Ectodermal cell (in vitro differentiated cells): ENCODE measurements at regions not wholly inside any gene's neighbourhood (a gene's known extent, or its start where the extent isn't known, plus 50 kb on each side); places are given as distances from the start of the nearest gene placed in this dataset.

Experiments used
- H3K27ac ChIP-seq: 2 replicates; pipeline ENCODE4 v1.7.0; 2013; ENCODE audit warnings: mild to moderate bottlenecking, low read depth, low read length; ENCODE audit not compliant: insufficient read depth, poor library complexity, severe bottlenecking
- H3K27me3 ChIP-seq: 2 replicates; pipeline ENCODE4 v1.7.0; 2013; ENCODE audit warnings: mild to moderate bottlenecking, low read length; ENCODE audit not compliant: insufficient read depth, control insufficient read depth, poor library complexity, severe bottlenecking
- H3K36me3 ChIP-seq: one replicate; pipeline ENCODE4 v1.7.0; 2013; ENCODE audit warnings: low read length; ENCODE audit not compliant: control insufficient read depth, insufficient read depth
- H3K4me1 ChIP-seq: one replicate; pipeline ENCODE4 v1.7.0; 2013; ENCODE audit warnings: low read length; ENCODE audit not compliant: control insufficient read depth, insufficient read depth
- H3K4me3 ChIP-seq: 2 replicates; pipeline ENCODE4 v1.7.0; 2013; ENCODE audit warnings: low read depth, low read length, control low read depth; ENCODE audit not compliant: insufficient read depth
- H3K9me3 ChIP-seq: 2 replicates; pipeline ENCODE4 v1.7.0; 2013; ENCODE audit warnings: mild to moderate bottlenecking, low read length, moderate library complexity; ENCODE audit not compliant: control insufficient read depth
- WGBS, 2 experiments: methylation state at CpG; one replicate each; pipeline ENCODE4 v1.1.7; 2013; ENCODE audit warnings: missing lambda C conversion rate in 2 of 2; 5-methylcytosine and 5-hydroxymethylcytosine counted together

- H3K4me3 ChIP-seq = no peak overlapping the region
- no peak overlapping the region for H3K27ac ChIP-seq
- no peaks in the 10 kb centered on the region for H3K4me1 ChIP-seq
- H3K9me3 ChIP-seq = no peaks in the 10 kb centered on the region
- H3K27me3 ChIP-seq = no peaks in the 10 kb centered on the region
- no peaks in the 10 kb centered on the region for H3K36me3 ChIP-seq
- WGBS, 2 experiments = 94 to 96% methylated on average over 3 of the region's 3 CpGs
Observed at GRCh38 chr11:123378096-123378495, 52.0 kb upstream of the GRAMD1B start.

- Histone ChIP-seq H3K4me3 (no peak overlapping the region), H3K9me3 (no peaks in the 10 kb centered on the region), H3K27ac (no peak overlapping the region), H3K36me3 (no peaks in the 10 kb centered on the region), H3K27me3 (no peaks in the 10 kb centered on the region), H3K4me1 (no peaks in the 10 kb centered on the region)
- WGBS, 2 experiments = 42 to 47% methylated on average over 5 of the region's 5 CpGs
Observed at GRCh38 chr11:123377355-123377754, 52.7 kb upstream of the GRAMD1B start.

GRCh38 chr11:123375832-123376231 is 54.2 kb upstream of the GRAMD1B start:
- 88 to 97% methylated on average over 3 of the region's 3 CpGs for WGBS, 2 experiments
- Histone ChIP-seq H3K27ac (no peak overlapping the region), H3K4me1 (peaks cover 5% of the 10 kb centered on the region), H3K36me3 (no peaks in the 10 kb centered on the region), H3K4me3 (no peak overlapping the region), H3K9me3 (no peaks in the 10 kb centered on the region), H3K27me3 (no peaks in the 10 kb centered on the region)

DNA sequence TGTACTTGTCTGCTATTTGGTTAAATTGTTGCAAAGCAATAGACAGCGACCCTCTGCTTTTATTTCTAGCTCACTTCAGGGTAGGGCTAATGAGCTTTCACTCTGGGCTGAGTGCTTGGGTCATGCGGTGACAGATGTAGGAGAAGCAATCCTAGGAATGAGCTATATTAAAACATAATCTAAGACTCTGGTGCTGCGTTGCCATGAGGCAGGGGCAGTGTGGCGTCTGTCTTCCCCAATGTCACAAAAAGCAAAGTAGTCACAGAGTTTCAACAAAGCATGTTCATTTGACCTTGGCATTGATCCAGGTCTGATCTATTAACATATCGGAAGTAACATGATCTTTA is 55.5 kb upstream of the GRAMD1B start:
- no peaks in the 10 kb centered on the region for H3K36me3 ChIP-seq
- no peaks in the 10 kb centered on the region for H3K9me3 ChIP-seq
- H3K4me3 ChIP-seq = no peak overlapping the region
- H3K27me3 ChIP-seq = no peaks in the 10 kb centered on the region
- H3K4me1 ChIP-seq = peaks cover 5% of the 10 kb centered on the region
- H3K27ac ChIP-seq = no peak overlapping the region
- 91 to 94% methylated on average over 5 of the region's 5 CpGs for WGBS, 2 experiments

GRCh38 chr11:123373754-123374621 is 56.1 kb upstream of the GRAMD1B start:
- H3K27ac ChIP-seq = no peak overlapping the region
- peaks cover 5% of the 10 kb centered on the region for H3K4me1 ChIP-seq
- no peaks in the 10 kb centered on the region for H3K9me3 ChIP-seq
- no peak overlapping the region for H3K4me3 ChIP-seq
- no peaks in the 10 kb centered on the region for H3K27me3 ChIP-seq
- WGBS, 2 experiments = 93 to 95% methylated on average over 4 of the region's 4 CpGs
- no peaks in the 10 kb centered on the region for H3K36me3 ChIP-seq

DNA sequence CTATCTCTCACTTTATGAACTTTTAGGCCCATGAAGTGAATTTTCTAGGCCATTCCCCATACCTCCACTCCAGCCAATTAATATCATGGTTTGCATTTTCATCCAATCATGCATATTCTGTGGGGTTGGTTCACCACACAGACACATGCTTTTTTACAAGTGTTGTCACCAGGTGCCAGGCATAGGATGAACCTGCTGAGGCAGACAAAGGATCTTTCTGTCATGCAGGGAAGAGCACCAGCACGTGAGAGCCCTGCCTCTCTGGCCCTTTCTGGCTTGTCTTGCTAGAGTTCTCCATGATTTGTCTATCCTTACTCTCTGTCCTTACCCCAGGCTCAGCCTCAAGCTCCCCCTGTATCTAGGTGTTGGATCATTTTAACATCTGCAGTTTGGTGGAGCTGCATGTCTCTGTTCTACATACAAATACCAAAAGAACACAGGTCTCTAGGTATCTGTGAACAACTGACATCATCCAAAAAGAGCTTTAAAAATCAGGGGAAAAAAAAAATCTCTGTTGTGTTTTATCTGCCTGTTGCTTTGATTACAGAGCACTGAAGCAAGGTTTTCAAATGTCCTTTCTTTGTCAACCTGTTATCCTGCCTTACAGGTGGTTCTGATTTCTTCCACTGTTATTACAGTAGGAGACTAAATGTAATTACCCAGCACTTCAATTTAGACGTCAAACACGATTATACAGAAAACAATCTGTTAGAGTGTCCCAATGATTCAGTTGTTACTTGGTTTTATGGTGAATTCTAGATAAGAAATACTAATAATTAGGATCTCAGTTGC is 58.4 kb upstream of the GRAMD1B start:
- no peak overlapping the region for H3K4me3 ChIP-seq
- no peaks in the 10 kb centered on the region for H3K36me3 ChIP-seq
- peaks cover 5% of the 10 kb centered on the region for H3K4me1 ChIP-seq
- 66 to 67% methylated on average over 3 of the region's 3 CpGs for WGBS, 2 experiments
- no peaks in the 10 kb centered on the region for H3K27me3 ChIP-seq
- H3K9me3 ChIP-seq = no peaks in the 10 kb centered on the region
- H3K27ac ChIP-seq = no peak overlapping the region

DNA sequence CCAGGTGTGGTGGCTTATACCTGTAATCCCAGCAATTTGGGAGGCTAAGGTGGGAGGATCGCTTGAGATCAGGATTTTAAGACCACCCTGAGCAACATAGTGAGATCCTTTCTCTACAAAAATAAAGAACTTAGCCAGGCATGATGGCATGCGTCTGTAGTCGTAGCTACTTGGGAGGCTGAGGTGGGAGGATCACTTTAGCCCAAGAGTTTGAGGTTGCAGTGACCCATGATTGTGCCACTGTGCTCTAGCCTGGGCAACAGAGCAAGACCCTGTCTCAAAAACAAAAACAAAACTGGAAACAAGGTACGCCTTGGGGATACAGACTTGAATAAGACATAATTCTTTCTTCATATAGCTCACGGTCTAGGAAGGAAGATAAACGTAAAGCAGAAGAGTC is 63.1 kb upstream of the GRAMD1B start:
- peaks cover 1% of the 10 kb centered on the region for H3K27me3 ChIP-seq
- no peak overlapping the region for H3K4me3 ChIP-seq
- H3K9me3 ChIP-seq = no peaks in the 10 kb centered on the region
- WGBS, 2 experiments = 96 to 97% methylated on average over 6 of the region's 6 CpGs
- no peaks in the 10 kb centered on the region for H3K36me3 ChIP-seq
- H3K4me1 ChIP-seq = peaks cover 8% of the 10 kb centered on the region
- no peak overlapping the region for H3K27ac ChIP-seq

DNA sequence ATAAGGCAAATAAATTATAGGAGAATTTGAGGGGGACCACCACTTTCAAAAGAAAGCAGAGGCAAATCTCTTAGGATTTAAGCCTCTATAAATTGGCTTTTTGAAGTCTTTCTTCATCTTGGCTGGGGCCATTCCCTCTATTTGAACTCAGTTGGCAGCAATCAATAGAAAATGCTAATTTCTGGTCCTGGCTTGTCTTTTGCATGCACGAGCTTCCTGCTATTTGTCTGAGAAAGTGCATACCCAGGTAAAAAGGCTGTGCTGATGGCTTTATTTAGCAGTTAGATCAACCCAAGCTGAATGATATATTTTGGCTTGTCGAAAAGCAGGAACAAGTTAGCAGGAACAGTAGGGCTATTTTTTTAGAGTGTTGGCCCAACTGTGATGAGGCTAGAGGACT is 64.1 kb upstream of the GRAMD1B start:
- WGBS, 2 experiments = 20 to 32% methylated on average over 2 of the region's 2 CpGs
- Histone ChIP-seq H3K27ac (no peak overlapping the region), H3K27me3 (peaks cover 11% of the 10 kb centered on the region), H3K36me3 (no peaks in the 10 kb centered on the region), H3K4me1 (peaks cover 4% of the 10 kb centered on the region), H3K9me3 (no peaks in the 10 kb centered on the region), H3K4me3 (no peak overlapping the region)

DNA sequence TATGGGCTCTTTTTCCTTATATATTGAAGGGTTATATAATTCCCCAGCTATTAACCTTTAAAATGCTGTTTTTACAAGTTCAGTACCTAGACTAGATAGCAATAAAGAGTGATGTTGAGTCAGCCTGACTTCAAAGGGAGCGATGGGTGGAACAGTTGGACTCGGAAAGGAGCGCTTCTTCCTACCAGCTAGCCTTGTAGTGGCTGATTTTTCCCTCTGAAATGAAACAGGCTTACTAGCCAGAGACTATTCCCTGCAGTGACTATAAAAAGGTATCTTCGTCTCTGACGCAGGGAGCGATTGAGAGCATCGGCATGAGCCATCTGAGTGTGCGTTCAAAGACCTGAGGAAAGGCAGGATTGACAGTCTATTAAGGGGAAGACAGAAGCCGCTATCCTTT is 66.0 kb upstream of the GRAMD1B start:
- Histone ChIP-seq H3K4me1 (peaks cover 4% of the 10 kb centered on the region), H3K27ac (no peak overlapping the region), H3K36me3 (no peaks in the 10 kb centered on the region), H3K9me3 (no peaks in the 10 kb centered on the region), H3K27me3 (peaks cover 23% of the 10 kb centered on the region), H3K4me3 (no peak overlapping the region)
- WGBS, 2 experiments = 89 to 91% methylated on average over 9 of the region's 9 CpGs

- peaks cover 28% of the 10 kb centered on the region for H3K27me3 ChIP-seq
- H3K27ac ChIP-seq = no peak overlapping the region
- no peak overlapping the region for H3K4me3 ChIP-seq
- H3K4me1 ChIP-seq = peaks cover 4% of the 10 kb centered on the region
- WGBS, 2 experiments = 86 to 96% methylated on average over 4 of the region's 4 CpGs
- no peaks in the 10 kb centered on the region for H3K36me3 ChIP-seq
- H3K9me3 ChIP-seq = no peaks in the 10 kb centered on the region
Observed at GRCh38 chr11:123363556-123363955, 66.5 kb upstream of the GRAMD1B start.
